Esophagus squamous epithelium (tissue), 5 donors: ENCODE measurements at regions not wholly inside any gene's neighbourhood (a gene's known extent, or its start where the extent isn't known, plus 50 kb on each side); places are given as distances from the start of the nearest gene placed in this dataset.
"Not testable (repeated sequence)": the region's sequence is repeated elsewhere in the genome, so short reads cannot be mapped to it uniquely, and the experiment has no call there.

ENCODE experiments used
- DNase-seq: peaks from one replicate; lab custom pipeline; 2025; lab: John Stamatoyannopoulos, UW
- H3K27ac ChIP-seq, 4 donors: fragments of 200-600 bp; sonication (generic); one replicate each; pipeline ENCODE4 v1.5.1; 2016 to 2019; ENCODE audit warnings: mild to moderate bottlenecking in 1 of 4
- H3K27me3 ChIP-seq, 4 donors: fragments of 200-600 bp; sonication (generic); 1 replicate in 3 of 4; 2 replicates in 1 of 4; pipeline versions ENCODE4 v1.5.1 to v1.6.0; 2017 to 2021; ENCODE audit warnings: antibody characterized with exemption in 1 of 4
- H3K36me3 ChIP-seq, 3 donors: fragments of 200-600 bp; sonication (generic); one replicate each; pipeline ENCODE4 v1.5.1; 2016 to 2019
- H3K4me1 ChIP-seq, 3 donors: fragments of 200-600 bp; sonication (generic); one replicate each; pipeline ENCODE4 v1.5.1; 2017 to 2019
- H3K4me3 ChIP-seq, 4 donors: fragments of 200-600 bp; sonication (generic); 1 replicate in 3 of 4; 2 replicates in 1 of 4; pipeline ENCODE4 v1.5.1; 2016 to 2019; ENCODE audit warnings: mild to moderate bottlenecking in 2 of 4, moderate library complexity in 1 of 4
- H3K9me3 ChIP-seq, 3 donors: fragments of 200-600 bp; sonication (generic); one replicate each; pipeline ENCODE4 v1.5.1; 2016 to 2019
- CTCF ChIP-seq, 6 experiments: fragments of 450-650 bp in 4 of 6; fragments of 200-600 bp in 2 of 6; sonication (generic) in 2 of 6; IDR thresholded peaks; one replicate each; pipeline ENCODE4 v1.5.1; 2016 to 2019; ENCODE audit warnings: antibody characterized with exemption in 6 of 6, mild to moderate bottlenecking in 4 of 6, moderate library complexity in 4 of 6
- POLR2A ChIP-seq, 4 donors: fragments of 450-650 bp; IDR thresholded peaks; one replicate each; pipeline ENCODE4 v1.6.1; 2017; ENCODE audit warnings: antibody characterized with exemption in 4 of 4, mild to moderate bottlenecking in 4 of 4, moderate library complexity in 3 of 4
- WGBS, 2 donors: methylation state at CpG; one replicate each; pipeline ENCODE4 v1.1.5; 2018; 5-methylcytosine and 5-hydroxymethylcytosine counted together
- intact Hi-C: fragments of 100-400 bp; cut with DNase I; formaldehyde crosslinking; loops from one replicate; pipeline ENCODE4 v1.15.0; 2022
- donor health status: DM: yes; HTN: yes; CAD: no.

- no peak for TF ChIP-seq CTCF (IDR thresholded peaks at IDR 0.05)
- TF ChIP-seq POLR2A (IDR thresholded peaks at IDR 0.05): no peak
- H3K36me3 ChIP-seq: no peaks in the 10 kb centered on the region
- H3K27me3 ChIP-seq: no peaks in the 10 kb centered on the region
- no peak for DNase-seq
- H3K27ac ChIP-seq: peak overlapping the region in 3 of 4 donors; percentile 42 to 69 (median 52)
- peaks cover 0 to 19% (median 11%) of the 10 kb centered on the region in 3 donors for H3K4me1 ChIP-seq
- intact Hi-C loops: no loop called here
- H3K9me3 ChIP-seq: no peaks in the 10 kb centered on the region
- 76 to 85% methylated on average over 5 of the region's 5 CpGs for WGBS, 2 donors
- H3K4me3 ChIP-seq: no peak overlapping the region
Observed at GRCh38 chr14:55781046-55781445, 201.0 kb downstream of the KTN1 start.

- peaks cover 0 to 19% (median 11%) of the 10 kb centered on the region in 3 donors for H3K4me1 ChIP-seq
- intact Hi-C loops: no loop called here
- no peaks in the 10 kb centered on the region for H3K9me3 ChIP-seq
- H3K27ac ChIP-seq: no peak overlapping the region
- TF ChIP-seq CTCF (IDR thresholded peaks at IDR 0.05) (no peak), POLR2A (IDR thresholded peaks at IDR 0.05) (no peak)
- no peaks in the 10 kb centered on the region for H3K36me3 ChIP-seq
- no peaks in the 10 kb centered on the region for H3K27me3 ChIP-seq
- no peak overlapping the region for H3K4me3 ChIP-seq
- no peak for DNase-seq
Observed at GRCh38 chr14:55782166-55782565, 202.2 kb downstream of the KTN1 start.

GRCh38 chr14:55789406-55789805 is 209.4 kb downstream of the KTN1 start:
- WGBS, 2 donors: 92 to 94% methylated on average over 2 of the region's 2 CpGs
- H3K4me1 ChIP-seq: peaks cover 0 to 16% (median 0%) of the 10 kb centered on the region in 3 donors
- H3K4me3 ChIP-seq: no peak overlapping the region
- no peaks in the 10 kb centered on the region for H3K27me3 ChIP-seq
- no peaks in the 10 kb centered on the region for H3K9me3 ChIP-seq
- DNase-seq: no peak
- no peaks in the 10 kb centered on the region for H3K36me3 ChIP-seq
- intact Hi-C loops: no loop called here
- no peak for TF ChIP-seq CTCF (IDR thresholded peaks at IDR 0.05)
- no peak for TF ChIP-seq POLR2A (IDR thresholded peaks at IDR 0.05)
- H3K27ac ChIP-seq: no peak overlapping the region

GRCh38 chr14:55794655-55795595 is 214.9 kb downstream of the KTN1 start:
- DNase-seq: no peak
- no peaks in the 10 kb centered on the region for H3K36me3 ChIP-seq
- TF ChIP-seq POLR2A (IDR thresholded peaks at IDR 0.05): no peak
- TF ChIP-seq CTCF (IDR thresholded peaks at IDR 0.05): no peak
- no peak overlapping the region for H3K27ac ChIP-seq
- intact Hi-C loops: no loop called here
- H3K9me3 ChIP-seq: no peaks in the 10 kb centered on the region
- WGBS, 2 donors: 76 to 81% methylated on average over 6 of the region's 6 CpGs
- no peaks in the 10 kb centered on the region for H3K27me3 ChIP-seq
- no peak overlapping the region for H3K4me3 ChIP-seq
- peaks cover 0 to 25% (median 0%) of the 10 kb centered on the region in 3 donors for H3K4me1 ChIP-seq

GRCh38 chr14:55796513-55796912 is 216.5 kb downstream of the KTN1 start:
- H3K4me1 ChIP-seq: peaks cover 0 to 20% (median 0%) of the 10 kb centered on the region in 3 donors
- intact Hi-C loops, H3K27ac ChIP-seq, H3K36me3 ChIP-seq, H3K4me3 ChIP-seq, H3K27me3 ChIP-seq, H3K9me3 ChIP-seq, DNase-seq: not testable (repeated sequence)
- WGBS, 2 donors: 41 to 71% methylated on average over 3 of the region's 3 CpGs
